ENCODE measurements at regions not wholly inside any gene's neighbourhood (a gene's known extent, or its start where the extent isn't known, plus 50 kb on each side); places are given as distances from the start of the nearest gene placed in this dataset.

DNA sequence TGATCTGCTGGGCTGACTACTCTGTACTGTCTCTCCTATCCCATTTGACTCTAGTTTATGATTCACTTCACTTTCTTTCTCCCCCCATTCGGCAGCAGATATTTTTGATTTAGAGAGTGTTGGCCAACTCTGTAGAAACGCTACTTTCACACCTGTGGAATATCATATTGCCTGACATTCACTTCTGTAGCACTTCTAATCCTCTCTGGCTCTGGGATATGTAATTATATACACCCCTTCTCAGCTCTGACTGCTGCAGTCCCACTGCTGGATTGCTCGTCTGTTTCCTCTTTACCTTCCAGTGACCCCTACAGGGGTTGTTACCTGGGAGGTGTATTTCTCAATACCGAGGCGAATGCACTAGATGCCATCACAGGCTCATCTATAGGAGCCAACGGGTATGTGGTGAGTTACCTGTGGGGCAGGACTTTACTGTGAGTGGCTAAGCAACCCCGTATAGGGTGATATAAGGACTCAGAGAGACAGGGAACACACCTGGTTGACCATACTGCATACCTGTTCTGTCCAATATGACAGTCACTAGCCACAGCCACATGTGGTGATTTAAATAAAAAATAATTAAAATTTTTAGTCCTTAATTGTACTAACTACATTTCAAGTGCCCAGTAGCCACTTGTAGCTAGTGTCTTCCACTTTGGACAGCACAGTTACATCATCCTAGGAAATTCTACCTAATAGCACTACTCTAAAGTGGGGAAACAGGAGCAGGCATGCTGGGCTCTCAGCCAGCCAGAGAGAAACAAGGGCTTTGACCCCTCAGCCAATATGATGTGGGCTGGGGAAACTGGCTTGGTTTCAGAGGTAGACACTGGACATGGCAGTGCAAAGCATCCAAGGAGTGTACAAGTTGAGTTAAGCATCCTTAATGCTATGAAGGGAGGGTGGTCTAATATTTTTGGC, 95.0 kb downstream of the C12orf75 start:
- TF ChIP-seq CTCF (IDR thresholded peaks at IDR 0.05; ENCODE audit: low read length) (no peak), EZH2 (IDR thresholded peaks at IDR 0.05; ENCODE audit: borderline replicate concordance, low read length) (no peak)

Measured in OCI-LY1 (cell line).